H1 (cell line): ENCODE measurements at regions not wholly inside any gene's neighbourhood (a gene's known extent, or its start where the extent isn't known, plus 50 kb on each side); places are given as distances from the start of the nearest gene placed in this dataset.

Experiments
- CTCF ChIA-PET: fragments of 300-600 bp; sonication (Branson Sonifier 250); formaldehyde crosslinking; loops from one replicate; lab custom pipeline; 2021; ENCODE audit not compliant: partially characterized antibody; lab: Charles Lee
- POLR2A ChIA-PET: fragments of 300-600 bp; sonication (Branson Sonifier 250); formaldehyde crosslinking; loops from one replicate; lab custom pipeline; 2021; ENCODE audit warnings: inconsistent platforms; ENCODE audit not compliant: partially characterized antibody; lab: Charles Lee
- DNase-seq, 2 experiments: peaks; one replicate each; pipeline versions ENCODE4 v3.0.0 to v3.0.0-alpha.2; 2010 to 2022; ENCODE audit warnings: low spot score in 2 of 2, low read depth in 1 of 2, mixed read lengths in 1 of 2
- FAIRE-seq: peaks from 2 replicates; lab custom pipeline; 2011; peaks lifted over from hg19 to GRCh38; lab: Jason Lieb, UNC
- H2AFZ ChIP-seq: 2 replicates; pipeline ENCODE4 v1.8.1; 2012; ENCODE audit warnings: low read length, inconsistent platforms
- H2AK5ac ChIP-seq: 2 replicates; pipeline ENCODE4 v1.6.1; 2013; ENCODE audit warnings: low read depth, low read length
- H2BK120ac ChIP-seq: replicated peaks from 2 replicates; pipeline ENCODE3; 2013; ENCODE audit warnings: low read depth, low read length, inconsistent platforms
- H2BK12ac ChIP-seq: 2 replicates; pipeline ENCODE4 v1.6.1; 2013; ENCODE audit warnings: low read depth, low read length
- H2BK15ac ChIP-seq: 2 replicates; pipeline ENCODE4 v1.6.1; 2013; ENCODE audit warnings: low read length
- H2BK20ac ChIP-seq: 2 replicates; pipeline ENCODE4 v1.6.1; 2013; ENCODE audit warnings: low read length
- H2BK5ac ChIP-seq: 2 replicates; pipeline ENCODE4 v1.6.1; 2013; ENCODE audit warnings: low read depth, low read length
- H3K14ac ChIP-seq: 2 replicates; pipeline ENCODE4 v1.6.1; 2013; ENCODE audit warnings: inconsistent platforms; ENCODE audit not compliant: insufficient read length
- H3K18ac ChIP-seq: 2 replicates; pipeline ENCODE4 v1.6.1; 2013; ENCODE audit warnings: low read length; ENCODE audit errors: extremely low read depth
- H3K23ac ChIP-seq: 2 replicates; pipeline ENCODE4 v1.6.1; 2013; ENCODE audit warnings: inconsistent platforms; ENCODE audit not compliant: insufficient read length
- H3K23me2 ChIP-seq: 2 replicates; pipeline ENCODE4 v1.6.1; 2013; ENCODE audit warnings: low read depth, low read length
- H3K27ac ChIP-seq: 2 replicates; pipeline ENCODE4 v1.6.1; 2011; ENCODE audit warnings: low read depth, low read length, inconsistent platforms
- H3K27me3 ChIP-seq, 4 experiments: replicated peaks in 1 of 4; 1 replicate in 1 of 4; 2 replicates in 3 of 4; pipeline versions ENCODE4 v1.6.1 to v1.8.1; 2011 to 2013; ENCODE audit warnings: low read length in 3 of 4, mild to moderate bottlenecking in 3 of 4, inconsistent platforms in 2 of 4, mixed read lengths in 2 of 4, moderate library complexity in 1 of 4; ENCODE audit not compliant: control insufficient read depth in 3 of 4, insufficient read depth in 3 of 4; ENCODE audit errors: extremely low read depth in 1 of 4
- H3K36me3 ChIP-seq, 4 experiments: 2 replicates each; pipeline versions ENCODE4 v1.6.1 to v1.8.1; 2011 to 2013; ENCODE audit warnings: mild to moderate bottlenecking in 4 of 4, low read length in 3 of 4, moderate library complexity in 2 of 4, control low read depth in 1 of 4, inconsistent platforms in 1 of 4; ENCODE audit not compliant: insufficient read depth in 4 of 4, control insufficient read depth in 2 of 4
- H3K4ac ChIP-seq: replicated peaks from 2 replicates; pipeline ENCODE3; 2013; ENCODE audit warnings: low read length, low read depth, mixed read lengths, inconsistent platforms; ENCODE audit not compliant: insufficient read length
- H3K4me1 ChIP-seq, 4 experiments: replicated peaks in 1 of 4; 1 replicate in 1 of 4; 2 replicates in 3 of 4; pipeline versions ENCODE4 v1.6.1 to v1.8.1; 2011 to 2013; ENCODE audit warnings: low read length in 3 of 4, inconsistent platforms in 2 of 4, mixed read lengths in 1 of 4; ENCODE audit not compliant: insufficient read depth in 4 of 4, control insufficient read depth in 3 of 4
- H3K4me2 ChIP-seq, 2 experiments: 2 replicates each; pipeline versions ENCODE4 v1.6.1 to v1.8.1; 2011 to 2013; ENCODE audit warnings: low read depth in 2 of 2, low read length in 2 of 2, control low read depth in 1 of 2, inconsistent platforms in 1 of 2, mild to moderate bottlenecking in 1 of 2; ENCODE audit not compliant: insufficient read depth in 1 of 2
- H3K4me3 ChIP-seq, 4 experiments: fragments of 200-600, 300-600 bp in 1 of 4; sonication (generic), shearing (Covaris generic), sonication (Bioruptor Twin) in 1 of 4; 2 replicates each; pipeline versions ENCODE4 v1.5.1 to v1.8.1; 2011 to 2016; ENCODE audit warnings: low read length in 4 of 4, low read depth in 3 of 4, control low read depth in 2 of 4, inconsistent platforms in 2 of 4, mild to moderate bottlenecking in 2 of 4, mixed read lengths in 1 of 4, moderate library complexity in 1 of 4; ENCODE audit not compliant: insufficient read depth in 2 of 4; ENCODE audit errors: extremely low read depth in 1 of 4
- H3K56ac ChIP-seq: replicated peaks from 2 replicates; pipeline ENCODE3; 2013; ENCODE audit warnings: low read depth, mild to moderate bottlenecking, mixed read lengths, low read length, inconsistent platforms; ENCODE audit not compliant: insufficient read length
- H3K79me1 ChIP-seq: 2 replicates; pipeline ENCODE4 v1.6.1; 2013; ENCODE audit warnings: low read depth, low read length, control low read depth
- H3K79me2 ChIP-seq, 2 experiments: 2 replicates each; pipeline versions ENCODE4 v1.6.1 to v1.8.1; 2012 to 2013; ENCODE audit warnings: low read length in 2 of 2, mild to moderate bottlenecking in 2 of 2, inconsistent platforms in 1 of 2; ENCODE audit not compliant: insufficient read depth in 2 of 2, control insufficient read depth in 1 of 2
- H3K9ac ChIP-seq, 4 experiments: replicated peaks in 1 of 4; 1 replicate in 1 of 4; 2 replicates in 3 of 4; pipeline versions ENCODE4 v1.6.1 to v1.8.1; 2011 to 2013; ENCODE audit warnings: low read depth in 3 of 4, low read length in 3 of 4, control low read depth in 2 of 4, mild to moderate bottlenecking in 2 of 4, moderate library complexity in 2 of 4, inconsistent platforms in 1 of 4; ENCODE audit errors: extremely low read depth in 1 of 4
- H3K9me3 ChIP-seq, 2 experiments: 2 replicates each; pipeline versions ENCODE4 v1.6.1 to v1.8.1; 2012 to 2013; ENCODE audit warnings: mild to moderate bottlenecking in 2 of 2, moderate library complexity in 2 of 2, control low read depth in 1 of 2, inconsistent platforms in 1 of 2, low read depth in 1 of 2, low read length in 1 of 2, mixed read lengths in 1 of 2; ENCODE audit not compliant: insufficient read depth in 2 of 2
- H4K20me1 ChIP-seq, 2 experiments: replicated peaks in 1 of 2; 2 replicates each; pipeline versions ENCODE3 to v1.8.1; 2011 to 2013; ENCODE audit warnings: inconsistent platforms in 2 of 2, low read length in 2 of 2, mild to moderate bottlenecking in 1 of 2; ENCODE audit not compliant: insufficient read depth in 2 of 2, control insufficient read depth in 1 of 2
- H4K5ac ChIP-seq: 2 replicates; pipeline ENCODE4 v1.6.1; 2013; ENCODE audit warnings: low read length, low read depth, mixed read lengths, inconsistent platforms; ENCODE audit not compliant: insufficient read length
- H4K8ac ChIP-seq: 2 replicates; pipeline ENCODE4 v1.8.0; 2013; ENCODE audit warnings: mild to moderate bottlenecking, moderate library complexity, low read length, inconsistent platforms; ENCODE audit not compliant: insufficient read depth; ENCODE audit errors: extremely low read depth
- H4K91ac ChIP-seq: replicated peaks from 2 replicates; pipeline ENCODE3; 2013; ENCODE audit warnings: low read length, mixed read lengths, inconsistent platforms; ENCODE audit not compliant: insufficient read length
- CREB1 ChIP-seq: IDR thresholded peaks from 2 replicates; pipeline ENCODE4 v1.6.1; 2012; ENCODE audit warnings: inconsistent platforms
- PHF8 ChIP-seq: fragments of 200-600 bp; sonication (generic); conservative IDR thresholded peaks from 2 replicates; pipeline ENCODE4 v1.7.1; 2012; ENCODE audit warnings: low read depth, mild to moderate bottlenecking, inconsistent platforms, low read length, moderate library complexity
- RAD21 ChIP-seq, 2 experiments: IDR thresholded peaks in 1 of 2; conservative IDR thresholded peaks in 1 of 2; 2 replicates each; pipeline ENCODE4 v1.6.1; 2011; ENCODE audit warnings: low read depth in 2 of 2, low read length in 2 of 2, improper control_type of control experiment in 1 of 2, inconsistent platforms in 1 of 2, mild to moderate bottlenecking in 1 of 2, moderate library complexity in 1 of 2
- SAP30 ChIP-seq: fragments of 300-600 bp; sonication (generic); IDR thresholded peaks from 2 replicates; pipeline ENCODE4 v1.7.1; 2012; ENCODE audit warnings: low read length, moderate library complexity, mild to moderate bottlenecking, inconsistent platforms; ENCODE audit not compliant: insufficient read depth, insufficient replicate concordance
- SUZ12 ChIP-seq: fragments of 200-600 bp; sonication (generic); IDR thresholded peaks from 2 replicates; pipeline ENCODE4 v1.6.1; 2012; ENCODE audit warnings: mild to moderate bottlenecking, inconsistent platforms, low read length, moderate library complexity, mixed read lengths
- ZNF274 ChIP-seq: IDR thresholded peaks from 2 replicates; pipeline ENCODE4 v1.7.0; 2012; ENCODE audit warnings: low read length, borderline replicate concordance; ENCODE audit errors: extremely low read depth
- WGBS, 2 experiments: shearing (Covaris generic) in 1 of 2; methylation state at CpG; one replicate each; pipeline versions ENCODE4 v1.1.6 to v1.1.7; 2013 to 2015; ENCODE audit warnings: low lambda C conversion rate in 2 of 2, mixed read lengths in 2 of 2, inconsistent platforms in 1 of 2, low coverage in 1 of 2, missing lambda C conversion rate in 1 of 2; ENCODE audit not compliant: insufficient replicate concordance in 2 of 2, insufficient coverage in 1 of 2, insufficient read length in 1 of 2; ENCODE audit errors: extremely low coverage in 1 of 2, missing lambda C conversion rate in 1 of 2; 5-methylcytosine and 5-hydroxymethylcytosine counted together
- TF ChIP-seq, protein P1 (sequence below), 3 experiments: IDR thresholded peaks; 1 replicate in 2 of 3; 2 replicates in 1 of 3; pipeline versions ENCODE4 v1.5.1 to v1.6.1; 2011; ENCODE audit warnings: low read length in 3 of 3, mild to moderate bottlenecking in 3 of 3, inconsistent platforms in 2 of 3, low read depth in 1 of 3, moderate library complexity in 1 of 3; ENCODE audit not compliant: insufficient read depth in 1 of 3; ENCODE audit errors: control extremely low read depth in 1 of 3
- TF ChIP-seq, protein P2 (sequence below): IDR thresholded peaks from 2 replicates; pipeline ENCODE4 v1.6.1; 2012; ENCODE audit warnings: inconsistent platforms
- TF ChIP-seq, protein P3 (sequence below): IDR thresholded peaks from 2 replicates; pipeline ENCODE4 v1.6.1; 2012; ENCODE audit warnings: low read length, inconsistent platforms

DNA sequence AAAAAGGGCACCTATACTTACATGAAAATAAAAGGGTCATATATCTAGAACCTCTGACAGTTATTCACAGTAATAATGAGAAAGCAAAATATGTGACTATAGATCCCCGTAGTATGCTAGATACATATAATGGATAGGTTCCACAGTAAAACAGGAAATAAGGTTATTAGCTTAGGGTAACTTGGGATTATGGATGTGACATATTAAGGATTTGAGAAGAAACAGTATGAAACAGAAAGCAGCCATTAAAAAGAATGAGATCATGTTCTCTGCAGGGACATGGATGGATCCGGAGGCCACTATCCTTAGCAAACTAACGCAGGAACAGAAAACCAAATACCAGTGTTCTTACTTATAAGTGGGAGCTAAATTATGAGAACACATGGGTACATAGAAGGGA, 1547.3 kb downstream of the BRINP3 start:
- 97% methylated on average over 3 of the region's 3 CpGs; no CpG with 5 or more reads in 1 of the 2 experiments for WGBS, 2 experiments
- TF ChIP-seq, protein P1, sequence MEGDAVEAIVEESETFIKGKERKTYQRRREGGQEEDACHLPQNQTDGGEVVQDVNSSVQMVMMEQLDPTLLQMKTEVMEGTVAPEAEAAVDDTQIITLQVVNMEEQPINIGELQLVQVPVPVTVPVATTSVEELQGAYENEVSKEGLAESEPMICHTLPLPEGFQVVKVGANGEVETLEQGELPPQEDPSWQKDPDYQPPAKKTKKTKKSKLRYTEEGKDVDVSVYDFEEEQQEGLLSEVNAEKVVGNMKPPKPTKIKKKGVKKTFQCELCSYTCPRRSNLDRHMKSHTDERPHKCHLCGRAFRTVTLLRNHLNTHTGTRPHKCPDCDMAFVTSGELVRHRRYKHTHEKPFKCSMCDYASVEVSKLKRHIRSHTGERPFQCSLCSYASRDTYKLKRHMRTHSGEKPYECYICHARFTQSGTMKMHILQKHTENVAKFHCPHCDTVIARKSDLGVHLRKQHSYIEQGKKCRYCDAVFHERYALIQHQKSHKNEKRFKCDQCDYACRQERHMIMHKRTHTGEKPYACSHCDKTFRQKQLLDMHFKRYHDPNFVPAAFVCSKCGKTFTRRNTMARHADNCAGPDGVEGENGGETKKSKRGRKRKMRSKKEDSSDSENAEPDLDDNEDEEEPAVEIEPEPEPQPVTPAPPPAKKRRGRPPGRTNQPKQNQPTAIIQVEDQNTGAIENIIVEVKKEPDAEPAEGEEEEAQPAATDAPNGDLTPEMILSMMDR (IDR thresholded peaks at IDR 0.05; ENCODE audit: control extremely low read depth in 1 of 3, insufficient read depth in 1 of 3, low read depth in 1 of 3, low read length in 3 of 3), result no peak
- TF ChIP-seq PHF8 (no peak), CREB1 (no peak), ZNF274 (no peak), RAD21 (IDR thresholded peaks at IDR 0.05 in 1 of 2, conservative IDR thresholded peaks at IDR 0.05 in 1 of 2; ENCODE audit: low read depth in 2 of 2, low read length in 2 of 2) (no peak), SUZ12 (no peak), SAP30 (no peak)
- TF ChIP-seq, protein P2, sequence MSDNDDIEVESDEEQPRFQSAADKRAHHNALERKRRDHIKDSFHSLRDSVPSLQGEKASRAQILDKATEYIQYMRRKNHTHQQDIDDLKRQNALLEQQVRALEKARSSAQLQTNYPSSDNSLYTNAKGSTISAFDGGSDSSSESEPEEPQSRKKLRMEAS, result no peak
- TF ChIP-seq, protein P3, sequence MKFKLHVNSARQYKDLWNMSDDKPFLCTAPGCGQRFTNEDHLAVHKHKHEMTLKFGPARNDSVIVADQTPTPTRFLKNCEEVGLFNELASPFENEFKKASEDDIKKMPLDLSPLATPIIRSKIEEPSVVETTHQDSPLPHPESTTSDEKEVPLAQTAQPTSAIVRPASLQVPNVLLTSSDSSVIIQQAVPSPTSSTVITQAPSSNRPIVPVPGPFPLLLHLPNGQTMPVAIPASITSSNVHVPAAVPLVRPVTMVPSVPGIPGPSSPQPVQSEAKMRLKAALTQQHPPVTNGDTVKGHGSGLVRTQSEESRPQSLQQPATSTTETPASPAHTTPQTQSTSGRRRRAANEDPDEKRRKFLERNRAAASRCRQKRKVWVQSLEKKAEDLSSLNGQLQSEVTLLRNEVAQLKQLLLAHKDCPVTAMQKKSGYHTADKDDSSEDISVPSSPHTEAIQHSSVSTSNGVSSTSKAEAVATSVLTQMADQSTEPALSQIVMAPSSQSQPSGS, result no peak

More for the DNA sequence above, 1547.3 kb downstream of the BRINP3 start:
- Histone ChIP-seq H4K5ac (no peak overlapping the region), H3K23me2 (no peaks in the 10 kb centered on the region), H2BK12ac (no peak overlapping the region), H3K79me1 (no peaks in the 10 kb centered on the region), H3K27me3 (no peaks in the 10 kb centered on the region), H3K4me3 (no peak overlapping the region), H2BK5ac (no peak overlapping the region), H2BK15ac (no peak overlapping the region), H4K20me1 (no peaks in the 10 kb centered on the region), H4K91ac (no peak overlapping the region), H3K9me3 (no peaks in the 10 kb centered on the region), H2BK120ac (no peak overlapping the region), H3K23ac (no peak overlapping the region), H2AFZ (no peak overlapping the region), H3K18ac (no peak overlapping the region), H2AK5ac (no peak overlapping the region), H2BK20ac (no peak overlapping the region), H3K27ac (no peak overlapping the region), H3K9ac (no peak overlapping the region), H3K4me2 (no peak overlapping the region), H4K8ac (no peak overlapping the region), H3K79me2 (no peaks in the 10 kb centered on the region), H3K4me1 (no peaks in the 10 kb centered on the region), H3K36me3 (no peaks in the 10 kb centered on the region), H3K14ac (no peak overlapping the region), H3K4ac (no peak overlapping the region), H3K56ac (no peak overlapping the region)
- DNase-seq, result no peak
- no peak for FAIRE-seq
- POLR2A ChIA-PET, result no interaction called here
- CTCF ChIA-PET, result interaction anchor here (1.6 kb wide), 1 partner anchor 11 kb away, joined by 3 read pairs; no protein-coding TSS in a partner anchor
